ENCODE measurements at regions not wholly inside any gene's neighbourhood (a gene's known extent, or its start where the extent isn't known, plus 50 kb on each side); places are given as distances from the start of the nearest gene placed in this dataset.

DNA sequence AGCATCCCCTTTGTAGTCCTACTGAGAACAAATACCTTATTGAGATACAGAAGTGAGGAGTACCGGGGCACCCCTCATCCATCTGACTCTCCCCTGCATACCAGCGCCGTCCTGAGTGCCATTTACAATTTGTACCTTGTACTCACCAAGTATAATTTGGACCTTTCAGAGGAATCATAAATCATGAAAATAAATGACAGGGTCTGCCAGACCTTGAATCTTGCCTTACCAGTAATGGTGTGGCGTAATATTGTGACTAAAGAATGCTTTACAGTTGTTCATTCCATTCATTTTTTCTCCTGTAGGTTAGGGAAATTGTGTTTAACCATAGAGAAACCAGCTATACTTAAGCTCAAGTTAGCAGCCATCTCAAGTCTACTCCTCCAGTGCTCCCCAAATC lies 243.7 kb upstream of the RGS6 start:
- H3K9ac ChIP-seq (replicated peaks; ENCODE audit: extremely low read depth, insufficient read depth, low read length), result no peak overlapping the region
- no peaks in the 10 kb centered on the region for H3K9me1 ChIP-seq (replicated peaks; ENCODE audit: control insufficient read depth, extremely low read depth, insufficient read depth, low read length)
- TF ChIP-seq FOS (IDR thresholded peaks at IDR 0.05; ENCODE audit: borderline replicate concordance, insufficient read depth, low read length), result no peak
- no peak for TF ChIP-seq MYC (IDR thresholded peaks at IDR 0.05; ENCODE audit: low read depth, low read length)
- no peak for TF ChIP-seq JUN (IDR thresholded peaks at IDR 0.05; ENCODE audit: borderline replicate concordance, insufficient read depth, insufficient read length, low read depth)
- TF ChIP-seq POLR2A (IDR thresholded peaks at IDR 0.05; ENCODE audit: low read depth, low read length), result no peak
- TF ChIP-seq EZH2 (IDR thresholded peaks at IDR 0.05; ENCODE audit: borderline replicate concordance, low read depth, low read length, severe bottlenecking), result no peak
- TF ChIP-seq, protein P1, sequence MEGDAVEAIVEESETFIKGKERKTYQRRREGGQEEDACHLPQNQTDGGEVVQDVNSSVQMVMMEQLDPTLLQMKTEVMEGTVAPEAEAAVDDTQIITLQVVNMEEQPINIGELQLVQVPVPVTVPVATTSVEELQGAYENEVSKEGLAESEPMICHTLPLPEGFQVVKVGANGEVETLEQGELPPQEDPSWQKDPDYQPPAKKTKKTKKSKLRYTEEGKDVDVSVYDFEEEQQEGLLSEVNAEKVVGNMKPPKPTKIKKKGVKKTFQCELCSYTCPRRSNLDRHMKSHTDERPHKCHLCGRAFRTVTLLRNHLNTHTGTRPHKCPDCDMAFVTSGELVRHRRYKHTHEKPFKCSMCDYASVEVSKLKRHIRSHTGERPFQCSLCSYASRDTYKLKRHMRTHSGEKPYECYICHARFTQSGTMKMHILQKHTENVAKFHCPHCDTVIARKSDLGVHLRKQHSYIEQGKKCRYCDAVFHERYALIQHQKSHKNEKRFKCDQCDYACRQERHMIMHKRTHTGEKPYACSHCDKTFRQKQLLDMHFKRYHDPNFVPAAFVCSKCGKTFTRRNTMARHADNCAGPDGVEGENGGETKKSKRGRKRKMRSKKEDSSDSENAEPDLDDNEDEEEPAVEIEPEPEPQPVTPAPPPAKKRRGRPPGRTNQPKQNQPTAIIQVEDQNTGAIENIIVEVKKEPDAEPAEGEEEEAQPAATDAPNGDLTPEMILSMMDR (IDR thresholded peaks at IDR 0.05; ENCODE audit: extremely low read depth in 1 of 2, insufficient read depth in 1 of 2, low read depth in 1 of 2, low read length in 2 of 2), result no peak
- TF ChIP-seq MAX (IDR thresholded peaks at IDR 0.05; ENCODE audit: insufficient read depth, insufficient read length), result no peak
- TF ChIP-seq POLR2AphosphoS5 (IDR thresholded peaks at IDR 0.05; ENCODE audit: insufficient read depth, low read depth, low read length), result no peak
- TF ChIP-seq GATA2 (IDR thresholded peaks at IDR 0.05; ENCODE audit: insufficient read depth, insufficient read length, low read depth, low read length), result no peak
- intact Hi-C loops (cut with micrococcal nuclease) (no loop called here), dilution Hi-C loops (cut with MboI; ENCODE audit: extremely low pct_ligation_motif_present, low sequenced_read_pairs) (no loop called here)
- no peaks in the 10 kb centered on the region for H3K27me3 ChIP-seq (ENCODE audit: control insufficient read depth in 2 of 2, insufficient read depth in 2 of 2, low read length in 2 of 2)
- ChIA-PET POLR2A (no interaction called here), CTCF (no interaction called here)
- no peaks in the 10 kb centered on the region for H4K20me1 ChIP-seq (replicated peaks; ENCODE audit: control insufficient read depth, extremely low read depth, insufficient read depth, low read length)
- no peak overlapping the region for H3K4me3 ChIP-seq (replicated peaks in 1 of 3; ENCODE audit: insufficient read depth in 1 of 3, low read depth in 1 of 3, low read length in 3 of 3)
- no TSS peak for BruUV-seq (replicated peaks)
- H3K27ac ChIP-seq (ENCODE audit: insufficient read depth, low read depth, low read length), result no peak overlapping the region
- no peaks in the 10 kb centered on the region for H3K79me2 ChIP-seq (ENCODE audit: control insufficient read depth, insufficient read depth, low read length)
- H2AFZ ChIP-seq (ENCODE audit: low read depth, low read length), result no peak overlapping the region
- no peaks in the 10 kb centered on the region for H3K36me3 ChIP-seq (ENCODE audit: control insufficient read depth in 2 of 2, extremely low read depth in 1 of 2, insufficient read depth in 2 of 2, low read length in 2 of 2)
- FAIRE-seq, result no peak
- H3K4me1 ChIP-seq (ENCODE audit: control insufficient read depth, extremely low read depth, insufficient read depth, low read length), result peaks cover 8% of the 10 kb centered on the region
- no peak for DNase-seq (ENCODE audit: low read depth, low spot score)
- no peaks in the 10 kb centered on the region for H3K9me3 ChIP-seq (replicated peaks; ENCODE audit: control insufficient read depth, insufficient read depth, low read length)
- H3K4me2 ChIP-seq (ENCODE audit: insufficient read depth, low read length), result no peak overlapping the region
